Stimulated activated CD4-positive, alpha-beta T cell treated with anti-CD3 and anti-CD28 coated beads, Interleukin-2, amount 100 ng/mL, for 24 hours (primary cell): ENCODE measurements at regions not wholly inside any gene's neighbourhood (a gene's known extent, or its start where the extent isn't known, plus 50 kb on each side); places are given as distances from the start of the nearest gene placed in this dataset.

Source experiments
- DNase-seq, 2 donors: peaks; one replicate each; pipeline ENCODE4 v3.0.0-alpha.2; 2020

DNA sequence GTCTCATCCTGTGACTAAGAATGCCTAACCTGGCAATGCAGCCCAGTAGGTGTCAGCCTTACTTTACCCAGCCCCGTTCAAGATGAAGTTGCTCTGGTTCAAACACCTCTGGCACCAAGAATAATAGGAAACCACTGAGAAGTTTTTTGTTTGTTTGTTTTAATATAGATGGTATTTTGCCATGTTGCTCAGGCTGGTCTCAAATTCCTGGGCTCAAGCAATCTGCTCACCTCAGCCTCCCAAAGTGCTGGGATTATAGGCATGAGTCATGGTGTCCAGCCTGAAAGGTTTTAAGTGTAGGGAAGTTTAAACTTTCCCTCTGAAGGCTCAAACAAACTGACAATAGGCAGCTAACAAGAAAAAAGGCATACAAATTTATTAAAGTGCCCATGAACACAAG is 51.2 kb upstream of the ABCC4 start:
- no peak for DNase-seq

DNA sequence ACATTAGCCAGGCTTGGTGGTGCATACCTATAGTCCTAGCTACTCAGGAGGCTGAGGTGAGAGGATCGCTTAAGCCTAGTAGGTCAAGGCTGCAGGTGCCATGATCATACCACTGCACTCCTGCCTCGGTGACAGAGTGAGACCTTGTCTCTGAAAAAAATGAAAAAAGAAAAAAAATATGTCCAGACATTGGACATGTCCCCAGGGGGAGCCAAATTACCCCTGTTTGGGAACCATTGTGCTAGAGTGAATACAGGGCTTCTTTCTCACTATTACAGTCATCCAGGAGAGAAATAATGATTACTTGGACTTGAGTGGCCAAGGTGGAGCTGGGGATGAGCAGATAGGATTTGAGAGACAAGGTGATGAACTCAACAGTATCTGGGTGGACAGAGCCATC is 52.9 kb upstream of the ABCC4 start:
- DNase-seq: no peak

DNA sequence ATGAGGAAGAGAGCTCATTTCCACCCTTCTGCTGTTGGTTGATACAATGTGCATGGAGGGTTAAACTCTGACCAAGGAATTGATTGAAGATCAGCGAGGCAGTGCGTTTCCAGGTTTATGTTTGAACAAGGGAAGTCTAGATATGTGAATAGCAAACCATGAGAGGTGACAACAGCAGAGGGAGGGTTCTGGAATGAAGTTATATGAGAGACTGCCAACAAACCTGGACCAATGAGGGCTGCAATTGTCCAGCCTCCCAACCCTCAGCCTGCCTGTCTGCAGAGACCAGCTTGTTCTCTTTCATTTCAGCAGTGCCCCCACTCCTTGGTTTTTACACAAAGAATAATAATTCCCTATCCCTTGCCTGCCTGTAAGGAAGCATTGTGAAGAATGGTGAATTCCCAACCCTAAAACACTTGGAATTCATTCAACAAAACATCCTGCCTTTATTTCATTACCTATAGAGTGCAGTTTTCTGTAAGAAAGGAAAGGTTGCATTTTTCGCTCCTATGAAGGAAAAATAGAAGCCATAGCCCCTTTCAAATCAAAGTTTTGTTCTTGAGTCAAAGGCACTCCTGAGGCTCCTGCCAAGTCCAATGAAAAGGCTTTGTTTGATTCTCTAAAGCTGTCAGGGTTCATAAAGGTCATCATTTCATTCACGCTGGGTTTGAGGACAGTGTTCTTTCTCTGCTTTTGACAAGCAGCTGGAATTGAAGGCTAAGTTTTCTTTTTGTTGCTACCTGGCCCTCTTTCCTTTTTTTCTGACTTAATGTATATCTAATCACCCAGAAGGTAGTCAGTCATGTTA is 53.6 kb upstream of the ABCC4 start:
- DNase-seq: no peak

DNA sequence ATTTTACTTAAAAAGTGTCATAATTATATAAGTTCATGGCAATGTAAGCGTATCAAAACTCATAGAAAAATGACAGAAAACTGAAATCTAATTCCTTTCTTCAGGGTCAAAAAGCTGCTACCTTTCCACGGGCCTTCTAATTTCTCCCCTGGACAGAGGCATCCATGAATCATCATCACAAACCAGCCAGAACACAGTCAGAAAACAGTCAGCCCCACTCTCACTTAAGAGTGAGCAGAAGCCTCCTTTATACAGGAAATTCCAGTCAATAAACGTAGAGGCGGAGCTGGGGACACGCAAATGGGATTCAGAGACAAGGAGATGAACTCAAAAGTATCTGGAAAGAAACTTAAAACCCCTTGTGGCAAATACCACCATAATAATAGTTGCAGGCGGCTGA is 54.2 kb upstream of the ABCC4 start:
- DNase-seq: no peak

DNA sequence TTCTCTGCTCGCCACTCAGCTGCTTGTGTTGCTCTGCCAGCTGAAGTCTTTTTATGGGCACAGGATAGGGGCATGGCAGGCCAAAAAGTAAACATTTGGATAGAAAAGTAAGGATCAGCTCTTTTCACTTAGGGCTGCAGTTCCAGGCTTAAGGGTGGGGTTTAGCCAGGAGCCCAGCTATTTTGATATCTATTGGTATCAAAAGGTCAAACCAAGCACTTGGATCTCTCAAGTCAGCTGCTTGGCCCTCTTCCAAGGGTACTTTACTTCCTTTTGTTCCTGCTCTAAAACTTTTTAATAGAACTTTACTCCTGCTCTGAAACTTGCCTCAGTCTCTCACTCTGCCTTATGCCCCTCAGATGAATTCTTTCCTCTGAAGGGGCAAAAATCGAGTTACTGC is 55.7 kb upstream of the ABCC4 start:
- no peak for DNase-seq

DNA sequence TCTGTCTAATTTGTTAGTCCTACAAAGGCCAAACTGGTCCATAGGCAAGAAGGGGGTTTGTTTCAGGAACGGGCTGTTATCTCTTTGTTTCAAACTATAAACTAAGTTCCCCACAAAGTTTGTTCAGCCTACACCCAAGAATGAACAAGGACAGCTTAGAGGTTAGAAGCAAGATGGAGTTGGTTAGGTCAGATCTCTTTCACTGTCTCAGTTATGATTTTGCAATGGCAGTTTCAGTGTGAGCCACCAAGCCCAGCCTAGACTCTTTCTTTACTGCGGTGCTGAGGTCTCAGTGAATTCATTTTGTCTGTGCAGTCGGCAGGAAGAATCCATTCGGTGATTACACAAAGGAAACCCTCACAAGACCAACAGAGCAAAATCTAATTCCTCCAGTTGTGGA is 56.6 kb upstream of the ABCC4 start:
- DNase-seq: no peak

DNA sequence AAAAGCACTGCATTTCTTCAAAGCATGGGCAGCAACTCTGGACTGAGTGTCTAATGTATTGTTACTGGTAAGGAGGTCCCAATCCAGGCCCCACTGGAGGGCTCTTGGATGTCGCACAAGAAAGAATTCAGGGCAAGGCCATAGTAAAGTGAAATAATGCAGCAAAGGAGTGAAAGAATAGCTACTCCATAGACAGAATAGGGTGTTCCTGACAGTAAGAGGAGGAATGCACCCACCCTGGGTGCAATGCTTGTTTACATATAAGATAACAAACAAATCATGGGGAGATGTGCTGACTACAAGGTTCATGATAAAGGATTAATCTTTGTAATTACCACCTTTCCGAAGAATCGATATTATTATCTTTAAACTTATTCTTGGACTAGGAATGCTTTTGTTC is 58.8 kb upstream of the ABCC4 start:
- no peak for DNase-seq

DNA sequence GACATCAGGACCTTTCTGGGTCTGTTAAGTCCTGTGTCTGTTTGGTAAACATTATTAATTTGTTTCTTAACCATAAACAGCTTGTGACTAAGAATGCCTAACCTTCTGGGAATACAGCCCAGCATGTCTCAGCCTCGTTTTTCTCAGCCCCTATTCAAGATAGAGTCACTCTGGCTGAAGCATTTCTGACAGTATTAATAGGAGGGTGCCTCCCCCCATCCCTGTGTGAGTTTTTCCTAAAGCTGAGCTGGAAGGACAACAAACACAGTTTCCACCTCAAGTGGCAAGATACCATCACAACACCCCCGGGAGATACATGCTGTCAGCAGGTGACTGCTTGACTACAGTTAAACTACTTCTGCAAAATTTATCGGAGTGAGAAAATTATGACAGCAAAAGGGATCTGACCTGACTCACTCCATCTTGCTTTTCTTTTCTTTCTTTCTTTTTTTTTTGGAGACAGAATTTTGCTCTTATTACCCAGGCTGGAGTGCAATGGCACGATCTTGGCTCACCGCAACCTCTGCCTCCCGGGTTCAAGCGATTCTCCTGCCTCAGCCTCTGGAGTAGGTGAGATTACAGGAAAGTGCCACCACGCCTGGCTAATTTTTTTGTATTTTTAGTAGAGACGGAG is 59.3 kb upstream of the ABCC4 start:
- DNase-seq: no peak

DNA sequence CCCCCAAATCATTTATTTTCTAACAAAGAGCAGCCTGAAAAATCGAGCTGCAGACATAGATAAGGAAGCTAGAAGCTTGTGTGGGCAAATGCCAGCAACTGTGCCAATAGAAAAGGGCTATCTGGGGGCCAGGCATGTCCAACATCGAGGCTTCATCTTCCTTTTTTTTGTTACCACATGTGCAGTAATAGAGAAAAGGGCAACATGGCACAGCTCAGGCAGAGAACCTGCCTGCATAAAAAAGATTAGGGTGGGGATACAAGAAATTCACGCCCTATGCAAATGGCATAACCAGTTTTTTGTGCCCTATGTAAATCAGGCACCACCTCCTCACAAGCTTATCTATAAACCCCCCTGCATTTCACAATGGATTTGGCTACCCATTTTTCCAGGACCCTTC is 60.4 kb upstream of the ABCC4 start:
- no peak for DNase-seq

DNA sequence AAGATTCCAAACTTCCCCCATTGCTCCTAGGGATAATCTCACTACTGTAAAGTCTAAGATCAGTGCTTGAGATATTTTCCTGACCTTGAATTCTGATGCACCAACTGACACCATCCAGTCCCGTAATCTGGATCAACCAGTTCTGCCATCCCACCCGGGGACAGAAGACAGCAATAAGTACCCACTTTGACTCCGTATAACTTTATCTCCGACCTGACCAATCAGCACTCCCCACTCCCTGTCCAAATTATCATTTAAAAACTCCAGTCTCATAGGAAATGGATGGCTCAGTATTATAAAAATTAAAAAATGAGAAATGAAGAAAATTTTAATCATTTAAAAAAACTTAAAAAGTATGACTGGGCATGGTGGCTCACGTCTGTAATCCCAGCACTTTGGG is 61.4 kb upstream of the ABCC4 start:
- no peak for DNase-seq

DNA sequence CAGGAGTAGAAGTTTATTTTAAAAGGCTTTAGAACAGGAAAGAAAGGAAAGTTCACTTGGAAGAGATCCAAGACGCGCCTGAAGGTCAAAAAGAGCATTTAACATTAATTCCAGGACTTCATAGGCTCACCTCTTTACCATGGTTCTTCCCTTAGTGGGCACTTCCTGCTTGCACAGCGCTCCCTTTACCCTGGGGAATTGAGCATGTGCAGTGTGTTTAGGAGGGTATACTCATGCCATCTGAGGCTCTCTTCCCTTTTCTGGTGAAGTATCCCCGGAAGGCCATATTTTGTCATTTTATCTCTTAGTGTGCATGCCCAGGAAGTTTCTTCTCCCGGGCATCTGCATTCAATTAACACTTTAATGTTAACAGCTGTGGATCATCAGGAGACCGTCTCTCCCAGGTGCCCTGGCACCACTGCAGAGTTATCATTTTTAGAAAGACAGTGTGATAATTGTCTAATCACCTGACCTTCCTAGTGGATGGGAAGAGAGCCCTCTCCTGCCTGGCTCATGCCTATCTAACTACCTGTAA is 66.1 kb upstream of the ABCC4 start:
- no peak for DNase-seq

DNA sequence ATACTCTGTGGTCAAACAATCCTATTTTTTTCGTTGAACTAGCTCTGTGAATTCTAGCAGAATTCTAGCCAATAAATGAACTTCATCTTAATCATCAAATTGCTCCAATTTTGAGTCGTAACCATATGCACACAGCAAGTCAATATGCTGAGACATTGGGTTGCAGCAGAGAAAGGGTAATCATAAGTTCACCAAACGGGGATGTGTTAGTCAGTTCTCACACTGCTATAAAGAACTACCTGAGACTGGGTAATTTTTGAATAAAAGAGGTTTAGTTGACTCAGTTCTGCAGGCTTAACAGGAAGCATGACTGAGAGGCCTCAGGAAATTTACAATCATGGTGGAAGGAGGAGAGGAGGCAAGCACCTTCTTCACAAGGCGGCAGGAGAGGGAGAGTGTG is 67.7 kb upstream of the ABCC4 start:
- DNase-seq: no peak

DNA sequence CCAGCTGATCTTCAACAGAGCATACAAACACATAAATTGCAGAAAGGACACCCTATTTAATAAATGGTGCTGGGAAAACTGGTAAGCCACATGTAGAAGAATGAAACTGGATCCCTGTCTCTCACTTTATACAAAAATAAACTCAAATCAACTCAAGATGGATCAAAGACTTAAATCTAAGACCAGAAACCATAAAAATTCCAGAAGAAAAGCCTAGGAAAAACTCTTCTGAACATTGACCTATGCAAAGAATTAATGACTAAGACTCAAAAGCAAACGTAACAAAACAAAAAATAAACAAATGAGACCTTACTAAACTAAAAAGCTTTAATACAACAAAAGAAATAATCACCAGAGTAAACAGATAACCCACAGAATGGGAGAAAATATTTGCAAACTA is 74.5 kb upstream of the ABCC4 start:
- DNase-seq: no peak

DNA sequence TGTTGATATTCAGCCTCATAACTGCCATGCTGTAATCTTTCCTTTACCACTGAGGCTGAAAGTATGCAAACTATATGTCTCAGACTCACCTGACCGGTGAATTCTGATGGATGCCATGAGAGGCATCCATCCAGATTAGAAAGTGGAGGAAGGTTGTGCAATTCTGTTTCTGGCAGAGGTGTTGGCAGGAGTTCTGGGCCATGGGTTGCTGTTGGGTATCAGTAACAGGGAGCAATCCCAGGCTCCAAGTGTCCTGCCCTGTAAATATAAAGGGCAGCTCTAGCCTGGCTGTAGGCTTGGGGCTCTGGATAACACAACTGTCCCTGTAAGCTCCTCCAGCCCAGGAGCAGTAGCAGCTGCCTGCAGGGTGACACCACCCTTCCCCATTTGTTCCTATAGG is 77.4 kb upstream of the ABCC4 start:
- DNase-seq: no peak

DNA sequence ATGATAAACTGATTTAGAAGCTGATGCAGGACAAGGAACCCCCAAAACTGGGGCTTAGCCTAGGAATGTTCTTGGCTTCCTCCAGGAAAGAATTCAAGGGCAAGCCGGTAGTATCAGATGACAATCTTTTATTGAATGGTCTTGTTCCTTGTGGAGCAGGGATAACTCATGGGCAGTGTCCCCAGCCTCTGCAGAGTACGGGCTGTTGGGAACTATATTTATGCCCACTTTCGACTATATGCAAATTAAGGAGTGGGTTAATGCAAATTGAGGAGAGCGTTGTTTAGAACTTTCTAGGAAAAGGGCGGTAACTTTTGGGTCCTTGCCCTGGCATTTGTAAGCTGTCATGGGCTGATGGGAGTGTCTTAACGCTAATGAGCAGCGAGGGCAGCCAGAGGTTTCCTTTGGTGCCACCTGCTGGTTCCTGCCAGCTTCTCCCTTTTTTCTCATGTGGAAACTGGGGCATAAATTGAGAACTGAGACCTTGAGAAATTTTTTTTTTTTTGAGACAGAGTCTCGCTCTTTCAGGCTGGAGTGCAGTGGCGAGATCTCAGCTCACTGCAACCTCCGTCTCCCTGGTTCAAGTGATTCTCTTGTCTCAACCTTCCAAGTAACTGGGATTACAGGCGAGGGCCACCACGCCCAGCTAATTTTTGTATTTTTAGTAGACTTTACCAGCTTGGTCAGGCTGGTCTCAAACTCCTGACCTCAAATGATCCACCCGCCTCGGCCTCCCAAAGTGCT is 79.4 kb upstream of the ABCC4 start:
- DNase-seq: peak; percentile 71 to 73

DNA sequence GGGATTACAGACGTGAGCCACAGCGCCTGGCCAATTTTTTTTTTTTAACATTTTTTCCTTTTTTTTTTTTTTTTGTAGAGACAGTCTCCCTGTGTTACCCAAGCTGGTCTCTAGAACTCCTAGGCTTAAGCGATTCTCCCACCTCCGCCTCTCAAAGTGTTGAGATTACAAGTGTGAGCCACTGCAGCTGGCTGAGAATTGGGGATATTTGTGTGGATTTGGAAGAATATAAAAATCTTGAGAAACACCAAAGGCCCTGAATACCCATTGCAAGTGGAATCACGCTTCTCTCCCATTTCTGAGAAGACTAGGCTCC is 79.9 kb upstream of the ABCC4 start:
- no peak for DNase-seq

DNA sequence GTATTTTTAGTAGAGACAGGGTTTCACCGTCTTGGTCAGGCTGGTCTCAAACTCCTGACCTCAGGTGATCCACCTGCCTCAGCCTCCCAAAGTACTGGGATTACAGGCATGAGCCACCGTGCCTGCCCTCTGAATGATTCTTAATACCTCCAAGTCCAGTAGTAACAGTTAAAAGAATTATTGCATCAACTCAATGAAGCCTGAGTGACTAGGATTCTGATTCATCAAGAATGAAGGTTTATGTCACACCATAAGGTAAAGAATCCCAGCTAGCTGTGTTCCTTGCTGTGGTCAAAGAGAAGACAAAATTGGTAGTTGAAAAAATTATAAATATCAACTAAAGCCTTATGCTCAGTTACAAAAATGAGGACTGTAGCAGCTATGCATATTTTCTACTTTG is 81.2 kb upstream of the ABCC4 start:
- no peak for DNase-seq

DNA sequence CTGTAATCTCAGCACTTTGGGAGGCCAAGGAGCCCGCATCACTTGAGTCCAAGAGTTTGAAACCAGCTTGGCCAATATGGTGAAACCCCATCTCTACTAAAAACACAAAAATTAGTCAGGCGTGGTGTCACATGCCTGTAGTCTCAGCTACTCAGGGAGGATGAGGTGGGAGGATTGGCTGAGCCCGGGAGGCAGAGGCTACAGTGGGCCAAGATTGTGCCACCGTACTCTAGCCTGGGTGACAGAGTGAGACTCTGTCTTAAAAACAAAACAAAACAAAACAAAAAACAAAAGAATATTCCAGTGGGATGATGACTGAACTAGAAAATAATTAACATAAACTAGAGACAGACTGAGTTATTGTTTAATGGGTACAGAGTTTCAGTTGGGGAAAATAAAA is 81.7 kb upstream of the ABCC4 start:
- no peak for DNase-seq

DNA sequence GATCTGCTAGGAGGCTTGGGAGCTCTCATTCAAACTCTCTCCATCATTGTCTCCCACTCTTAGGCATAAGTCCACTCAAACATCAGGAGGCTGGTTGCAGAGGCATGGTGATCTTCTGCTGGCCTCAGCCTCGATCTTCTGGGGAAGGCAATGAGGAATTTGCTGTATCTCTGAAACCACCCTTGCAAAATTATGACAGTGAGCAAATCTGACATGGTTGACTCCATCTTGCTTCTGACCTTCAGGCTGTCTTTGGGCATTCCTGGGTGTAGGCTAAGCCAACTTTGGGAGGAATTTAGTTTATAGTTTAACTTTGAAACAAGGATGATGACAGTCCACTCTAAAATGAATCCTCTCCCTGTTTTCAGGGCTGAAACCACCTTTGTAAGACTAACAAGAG is 84.1 kb upstream of the ABCC4 start:
- DNase-seq: no peak

DNA sequence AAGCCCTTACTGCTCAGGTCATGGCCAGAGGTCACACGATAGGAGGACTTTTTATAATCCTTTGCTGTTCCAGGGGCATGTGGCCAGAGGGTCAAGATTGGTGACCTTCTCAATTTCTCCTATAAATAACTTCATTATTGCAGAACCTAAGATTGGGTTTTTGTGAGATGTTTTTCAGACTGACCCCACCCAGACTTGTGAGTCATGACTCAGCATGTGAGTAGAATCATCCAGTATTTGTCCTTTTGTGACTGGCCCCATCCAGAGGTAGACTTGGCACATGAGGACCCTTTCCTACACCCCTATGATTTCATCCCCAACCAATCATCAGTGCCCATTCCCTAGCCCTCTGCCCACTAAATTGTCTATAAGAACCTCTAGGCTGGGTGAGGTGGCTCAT is 84.5 kb upstream of the ABCC4 start:
- no peak for DNase-seq

DNA sequence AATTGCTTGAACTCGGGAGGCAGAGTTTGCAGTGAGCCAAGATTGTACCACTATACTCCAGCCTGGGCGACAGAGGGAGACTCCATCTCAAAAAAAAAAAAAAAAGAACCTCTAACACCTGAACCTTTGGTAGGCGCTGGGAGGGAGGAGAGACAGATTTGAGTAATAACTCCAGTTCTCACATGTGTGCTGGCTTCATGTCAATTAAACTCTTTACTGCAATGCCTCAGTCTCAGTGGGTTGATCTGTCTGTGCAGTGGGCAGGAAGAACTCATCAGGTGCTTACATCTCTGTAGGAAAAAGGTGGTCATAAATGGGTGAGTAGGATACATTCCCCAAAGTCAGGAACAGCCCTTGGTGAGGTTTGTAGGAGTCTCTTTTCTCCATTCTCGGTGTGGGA is 85.1 kb upstream of the ABCC4 start:
- DNase-seq: no peak

DNA sequence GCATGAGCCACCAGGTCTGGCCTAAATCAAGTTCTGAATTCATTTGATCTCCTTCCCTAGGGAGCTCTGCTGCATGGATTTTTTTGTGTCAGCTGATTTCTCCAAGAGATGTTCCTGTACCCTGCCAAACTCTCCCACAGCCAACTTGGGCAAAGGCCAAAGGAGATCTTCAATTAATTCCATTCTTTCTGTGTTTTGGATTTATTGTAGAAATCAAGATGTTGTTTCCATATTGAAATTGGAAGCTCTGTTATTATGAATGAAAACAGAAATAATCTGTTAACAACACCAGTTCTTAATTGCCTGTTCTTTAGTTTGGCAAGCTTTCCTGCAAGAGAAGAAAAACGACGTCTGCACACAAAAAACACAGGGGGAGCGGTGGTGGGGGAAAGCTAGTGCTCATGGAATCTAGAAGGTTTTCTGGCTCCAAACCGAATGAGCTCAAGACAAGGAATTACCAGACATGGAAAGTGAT is 86.5 kb upstream of the ABCC4 start:
- DNase-seq: no peak

DNA sequence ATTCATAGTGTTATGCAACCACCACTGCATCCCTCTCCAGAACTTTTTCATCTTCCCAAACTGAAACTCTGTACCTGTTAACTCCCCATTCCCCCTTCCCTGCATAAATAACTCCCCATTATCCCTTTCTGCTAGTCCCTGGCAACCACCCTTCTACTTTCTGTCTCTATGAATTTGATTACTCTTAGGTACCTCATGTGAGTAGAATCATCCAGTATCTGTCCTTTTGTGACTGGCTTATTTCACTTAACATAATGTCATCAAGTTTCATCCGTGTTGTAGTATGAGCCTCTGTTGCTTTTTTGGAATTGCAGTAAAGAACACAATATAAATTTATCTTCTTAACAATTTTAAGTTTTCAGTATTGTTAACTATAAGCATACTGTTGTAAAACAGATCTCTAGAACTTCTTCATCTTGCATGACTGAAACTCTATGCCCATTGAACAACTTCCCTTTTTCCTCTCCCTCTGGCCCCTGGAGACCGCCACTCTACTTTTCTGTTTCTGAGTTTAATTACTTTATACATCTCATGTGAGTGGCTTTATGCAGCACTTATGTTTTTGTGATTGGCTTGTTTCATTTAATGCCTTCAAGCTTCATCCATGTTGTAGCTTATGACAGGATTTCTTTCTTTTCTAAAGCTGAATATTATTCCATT is 87.3 kb upstream of the ABCC4 start:
- no peak for DNase-seq

DNA sequence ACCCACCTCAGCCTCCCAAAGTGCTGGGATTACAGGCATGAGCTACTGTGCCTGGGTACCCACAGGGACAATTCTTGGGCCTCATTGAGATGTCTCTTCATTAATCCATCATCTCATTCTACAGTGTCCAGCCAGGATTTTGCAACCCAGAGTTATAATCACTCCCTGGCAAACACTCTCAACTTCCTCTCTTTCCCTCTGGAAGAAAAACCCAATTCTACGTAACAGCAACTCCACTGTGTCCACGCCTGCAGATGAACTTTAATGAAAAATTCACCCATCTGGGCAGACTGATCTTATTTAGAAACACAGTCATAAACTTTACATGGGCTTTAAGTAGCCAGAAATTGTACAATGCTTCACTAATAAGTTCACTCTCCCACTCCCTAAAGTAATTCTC is 90.1 kb upstream of the ABCC4 start:
- no peak for DNase-seq
